ENCODE measurements at regions not wholly inside any gene's neighbourhood (a gene's known extent, or its start where the extent isn't known, plus 50 kb on each side); places are given as distances from the start of the nearest gene placed in this dataset.

DNA sequence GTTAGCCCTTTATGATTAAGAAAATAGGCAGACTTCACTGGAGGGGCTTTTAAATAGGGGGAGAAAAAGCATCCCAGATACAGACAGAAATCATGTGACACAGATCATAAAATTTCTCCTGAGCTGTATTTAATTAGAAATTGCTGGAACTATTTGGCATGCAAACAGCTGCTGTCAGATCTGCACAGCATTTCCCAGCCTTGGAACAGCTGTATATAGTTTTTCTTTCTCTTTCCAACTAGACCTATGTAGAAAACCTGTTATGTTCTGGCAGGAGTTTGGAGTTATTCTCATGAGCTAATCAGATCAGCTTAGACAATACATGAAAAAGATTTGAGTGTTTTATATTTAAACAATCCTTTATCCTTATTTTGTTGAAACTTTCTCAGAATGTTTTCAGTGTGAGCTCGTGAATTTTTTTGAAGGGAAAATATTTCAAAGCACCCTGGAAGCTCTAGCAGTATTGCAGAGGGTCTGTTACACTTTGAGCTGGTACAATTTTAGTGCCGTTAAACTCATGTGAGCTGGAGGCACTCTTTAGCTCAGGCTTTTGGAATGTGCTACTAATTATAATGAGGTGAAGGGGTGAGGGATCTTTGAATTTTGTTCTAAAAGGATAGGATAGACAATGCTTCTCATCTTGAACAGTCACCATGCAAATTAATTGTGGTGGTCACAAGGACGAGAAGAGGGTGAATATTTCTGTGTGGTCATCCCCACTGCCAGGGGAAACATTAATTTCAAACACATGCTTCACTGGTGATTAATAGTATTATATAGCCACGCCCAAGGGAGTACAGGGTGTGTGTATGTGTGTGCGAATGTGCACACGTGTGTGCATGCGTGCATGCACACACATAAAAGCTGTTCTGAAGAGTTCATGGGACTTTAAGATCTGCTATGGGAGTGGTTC lies 239.4 kb upstream of the FBXL7 start:
- no peak for DNase-seq

DNA sequence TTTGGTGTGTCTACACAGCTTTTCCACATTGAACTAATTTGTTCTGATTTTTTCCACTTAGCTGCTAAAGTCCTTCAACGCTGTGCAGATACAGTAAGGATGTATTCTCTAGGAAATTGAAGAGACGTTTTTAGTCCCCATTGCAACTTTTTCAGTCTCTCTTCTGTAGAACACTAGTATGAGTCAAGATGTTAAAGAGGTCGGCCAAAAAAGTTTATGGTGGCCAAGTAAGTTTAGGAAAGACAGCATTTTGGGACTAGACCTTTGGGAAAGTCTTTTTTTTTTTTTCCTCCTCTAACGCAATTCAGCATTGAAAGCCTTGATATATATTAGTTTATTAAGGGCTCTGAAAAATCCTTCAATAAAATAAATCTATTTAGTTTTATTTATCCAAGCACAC lies 243.5 kb upstream of the FBXL7 start:
- DNase-seq: no peak

DNA sequence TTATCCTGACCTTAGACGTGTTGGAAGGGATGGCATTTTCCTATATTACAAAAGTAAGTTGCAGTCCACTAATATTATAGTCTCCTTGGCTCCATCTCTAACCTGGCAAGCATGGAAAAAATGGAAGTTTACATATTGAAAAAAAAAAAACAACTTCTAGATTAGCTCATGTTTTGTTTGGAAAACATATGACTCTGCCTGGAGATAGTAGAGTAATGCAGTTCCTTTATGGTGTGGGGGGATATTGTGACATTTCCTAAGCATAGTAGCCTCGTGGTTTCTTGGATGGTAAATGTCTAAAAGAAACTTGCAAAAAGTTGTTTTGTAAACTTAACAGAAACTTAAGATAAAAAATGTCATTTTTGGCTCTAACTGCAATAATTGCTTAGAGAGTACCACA lies 244.4 kb upstream of the FBXL7 start:
- no peak for DNase-seq

DNA sequence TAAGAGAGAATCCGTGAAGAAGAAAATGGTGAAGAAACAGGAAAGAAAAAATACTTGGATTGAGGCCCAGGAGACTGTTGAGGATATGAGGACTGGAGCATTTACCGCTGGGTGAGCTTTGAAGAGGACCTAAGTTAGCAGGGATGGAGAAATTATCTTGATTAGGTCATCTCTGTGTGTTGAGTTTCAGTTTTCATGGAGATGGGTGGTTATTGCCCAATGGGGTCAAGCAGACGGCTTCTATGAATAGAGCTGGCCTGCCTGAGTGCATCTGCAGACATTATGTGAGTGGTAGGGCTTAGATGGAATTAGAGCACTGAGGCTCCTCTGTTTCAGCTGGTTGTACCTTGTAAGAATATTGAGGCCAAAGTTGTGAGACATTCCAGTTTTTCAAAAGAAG lies 245.4 kb upstream of the FBXL7 start:
- DNase-seq: no peak

DNA sequence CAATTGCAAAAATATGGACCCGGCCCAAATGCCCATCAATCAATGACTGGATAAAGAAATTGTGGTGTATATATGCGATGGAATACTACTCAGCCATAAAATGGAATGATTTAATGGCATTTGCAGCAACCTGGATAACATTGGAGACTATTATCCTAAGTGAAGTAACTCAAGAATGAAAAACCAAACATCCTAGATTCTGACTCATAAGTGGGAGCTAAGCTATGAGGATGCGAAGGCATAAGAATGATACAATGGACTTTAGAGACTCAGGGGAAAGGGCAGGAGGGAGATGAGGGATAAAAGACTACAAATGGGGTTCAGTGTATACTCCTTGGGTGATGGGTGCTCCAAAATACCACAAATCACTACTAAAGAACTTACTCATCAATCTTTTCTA lies 247.6 kb upstream of the FBXL7 start:
- DNase-seq: no peak

DNA sequence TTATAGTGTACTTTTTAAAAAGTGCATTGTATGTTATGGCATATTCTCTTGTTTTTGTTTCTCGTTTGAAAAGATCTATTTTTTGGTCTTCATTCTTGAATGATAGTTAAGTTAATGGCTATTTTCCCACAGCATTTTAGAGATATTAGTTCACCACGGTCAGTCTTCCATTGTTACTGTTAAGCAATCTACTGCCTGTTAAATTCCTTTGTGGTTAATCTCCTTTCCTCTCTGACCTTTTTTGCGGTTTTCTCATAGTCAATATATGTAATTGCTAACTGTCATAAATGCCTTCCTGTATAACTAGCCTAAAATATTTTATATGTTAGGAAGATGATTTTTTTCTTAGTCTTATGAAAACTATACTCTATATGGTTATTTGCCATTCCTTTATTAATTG lies 250.8 kb upstream of the FBXL7 start:
- no peak for DNase-seq

DNA sequence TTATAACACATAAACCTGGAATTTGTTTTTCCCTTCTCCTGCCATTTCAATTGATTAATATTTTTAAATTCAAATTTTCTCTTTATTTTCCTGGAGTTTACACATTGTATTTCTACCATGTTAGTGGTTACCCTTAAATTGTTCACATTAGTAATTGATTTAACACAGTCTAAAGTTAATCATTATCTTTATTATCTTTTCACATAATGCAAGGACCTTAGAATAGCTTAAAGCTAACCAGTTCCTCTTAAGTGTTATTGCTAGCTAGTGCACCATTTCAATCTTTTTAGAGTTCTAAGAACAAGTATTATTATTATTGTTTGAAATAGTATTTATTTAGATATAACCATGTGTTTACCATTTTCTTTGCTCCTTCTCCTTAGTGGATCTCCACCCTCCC lies 251.2 kb upstream of the FBXL7 start:
- no peak for DNase-seq

DNA sequence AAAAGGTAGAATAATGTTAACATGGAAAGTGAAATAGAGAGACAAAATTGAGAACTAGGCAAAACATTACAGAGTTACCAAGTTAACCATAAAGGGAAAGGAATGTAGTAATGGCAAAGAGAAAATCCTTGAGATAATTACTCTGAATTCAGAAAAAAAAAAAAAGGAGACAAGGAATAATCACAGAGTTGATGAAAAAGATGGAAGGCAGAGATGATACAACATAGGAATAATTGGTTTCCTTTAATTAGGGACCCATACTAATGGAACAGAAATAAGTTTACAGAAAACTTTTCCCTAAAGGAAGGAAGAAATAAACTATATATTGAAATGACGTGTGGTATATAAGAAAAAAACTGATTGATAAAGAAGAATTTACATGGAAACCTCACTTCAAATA lies 254.1 kb upstream of the FBXL7 start:
- DNase-seq: no peak

DNA sequence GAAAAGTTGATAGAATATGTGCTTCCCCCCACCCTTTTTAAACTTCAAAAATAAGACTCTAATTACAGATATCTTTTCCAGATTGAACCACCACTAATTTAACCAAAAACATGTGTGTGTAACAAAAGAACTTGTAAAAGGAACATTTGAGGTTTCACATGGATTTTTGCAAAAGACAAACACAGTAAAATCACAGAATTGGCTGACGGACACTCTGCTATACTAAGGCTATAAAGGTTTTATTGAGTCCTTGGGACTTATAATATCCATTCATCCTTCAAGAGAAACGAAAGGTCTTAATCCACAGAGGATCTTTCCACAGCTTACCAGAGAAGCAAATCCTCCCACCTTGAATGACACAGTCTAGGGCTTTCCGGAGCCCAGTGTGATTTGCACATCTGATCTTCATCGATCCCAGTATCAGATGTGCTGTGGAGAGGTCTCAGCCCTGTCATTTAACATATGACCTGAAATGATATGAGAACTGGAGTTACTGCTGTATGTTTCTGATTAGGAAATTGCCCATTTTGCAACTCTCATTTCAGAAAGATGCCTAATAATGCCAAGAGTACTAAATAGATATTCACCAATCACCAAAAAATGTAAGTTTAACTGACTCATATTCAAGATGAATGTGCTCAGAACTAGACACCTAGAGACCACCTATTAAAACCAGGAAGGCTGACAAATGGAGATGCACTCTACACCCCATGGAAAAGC lies 256.5 kb upstream of the FBXL7 start:
- no peak for DNase-seq

DNA sequence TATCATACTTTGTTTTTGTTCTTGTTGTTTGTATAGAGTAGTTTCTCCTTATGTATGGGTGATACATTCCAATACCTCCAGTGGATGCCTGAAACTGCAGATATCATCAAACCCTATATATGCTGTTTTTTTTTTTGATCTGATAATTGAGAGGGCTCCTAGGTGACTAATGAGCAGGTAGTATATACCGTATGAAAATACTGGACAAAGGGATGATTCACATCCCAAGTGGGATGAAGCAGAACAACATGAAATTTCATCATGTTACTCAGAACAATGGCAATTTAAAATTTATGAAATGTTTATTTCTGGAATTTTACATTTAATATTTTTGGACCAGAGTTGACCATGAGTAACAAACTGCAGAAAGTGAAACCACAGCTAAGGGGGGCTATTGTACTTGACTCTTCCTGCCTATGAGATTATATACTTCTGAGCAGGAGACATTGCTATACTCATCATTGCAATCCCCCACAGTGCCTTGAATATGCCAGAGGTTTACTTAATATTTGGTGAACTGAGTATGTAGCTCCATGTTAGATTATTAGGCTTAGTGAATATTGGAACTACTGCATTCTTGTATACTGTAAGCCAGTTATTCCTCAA lies 258.7 kb upstream of the FBXL7 start:
- no peak for DNase-seq

DNA sequence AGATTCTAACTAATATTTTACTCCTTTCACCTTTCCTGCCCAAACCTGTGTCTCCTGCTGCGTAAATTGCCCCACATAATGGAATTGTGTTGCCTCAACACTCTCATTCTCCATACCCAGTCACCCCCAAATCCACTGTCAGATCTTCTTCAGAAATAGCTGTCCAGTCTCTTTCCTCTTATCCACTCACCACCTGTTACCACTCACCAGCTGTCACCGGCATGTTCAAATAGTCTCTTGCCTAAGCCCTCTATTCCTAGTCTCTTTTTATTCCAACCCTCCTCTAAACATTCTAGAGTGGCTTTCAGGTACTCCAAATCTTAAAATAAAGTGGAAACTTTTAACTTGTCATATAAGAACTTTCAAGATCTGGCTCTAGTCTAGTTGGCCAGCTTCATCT lies 262.0 kb upstream of the FBXL7 start:
- DNase-seq: no peak

DNA sequence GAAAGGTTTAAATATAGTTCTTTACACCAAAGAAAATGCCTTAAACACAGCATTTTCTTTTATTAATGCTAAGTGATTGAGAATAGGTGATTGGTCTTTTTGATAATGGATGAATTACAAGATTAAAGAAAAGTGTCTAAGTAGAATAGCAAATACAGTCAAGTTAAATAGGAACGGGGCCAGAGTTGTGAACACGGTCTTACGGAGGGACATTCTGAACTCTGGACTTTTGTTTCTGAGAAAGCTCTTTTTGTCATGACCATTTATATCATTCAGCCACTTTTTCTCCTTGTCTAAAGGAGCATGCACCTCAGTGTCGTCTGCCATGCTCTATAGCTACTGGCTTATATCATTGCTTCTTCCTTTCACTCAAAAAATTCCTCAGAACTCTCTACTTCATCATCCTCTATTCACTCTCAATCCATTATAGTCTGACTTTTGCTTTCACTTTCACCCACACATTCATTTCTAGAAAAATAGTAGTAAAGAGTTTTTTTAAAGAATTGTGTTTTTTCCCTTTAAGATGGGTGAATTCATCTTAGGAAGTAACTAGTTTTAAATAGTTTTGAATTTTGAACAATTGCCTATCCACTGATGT lies 263.0 kb upstream of the FBXL7 start:
- no peak for DNase-seq

DNA sequence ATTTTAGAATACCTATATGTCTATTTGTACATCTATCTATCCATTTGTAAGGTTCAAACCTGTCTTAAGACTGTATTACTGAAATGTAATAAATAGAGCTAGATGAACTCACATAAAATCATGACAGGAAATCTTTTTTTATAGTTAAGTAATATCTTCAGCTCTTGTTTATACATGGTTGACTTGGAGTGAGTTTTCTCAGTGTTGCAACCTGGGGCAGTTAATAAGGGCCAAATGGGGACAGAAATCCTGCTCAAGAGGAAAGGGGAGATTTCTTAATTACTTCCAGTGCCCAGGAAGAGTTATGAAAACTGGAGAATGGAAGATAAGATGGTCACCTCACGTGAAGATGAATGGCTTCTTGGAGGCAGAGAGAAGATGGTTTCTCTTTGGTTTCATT lies 265.1 kb upstream of the FBXL7 start:
- no peak for DNase-seq

DNA sequence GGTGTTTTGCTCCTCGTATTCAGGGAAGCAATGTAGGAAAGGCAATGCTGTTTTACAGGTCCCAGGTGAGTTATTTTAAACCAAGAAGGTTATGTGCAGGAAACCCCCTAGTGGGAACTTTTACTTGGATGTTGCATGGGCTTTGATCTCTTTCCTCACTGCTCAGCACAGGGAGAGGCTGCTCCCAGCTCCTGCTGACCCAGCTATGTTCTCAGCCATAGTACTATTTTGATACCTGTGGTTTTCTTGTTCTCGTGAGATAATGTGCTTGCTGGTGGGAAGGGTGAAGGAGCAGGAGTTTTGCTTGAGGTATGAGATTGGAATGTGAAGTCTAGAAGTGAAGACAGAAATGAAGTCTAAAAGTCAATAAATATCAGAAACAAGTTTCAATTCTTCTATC lies 265.6 kb upstream of the FBXL7 start:
- no peak for DNase-seq

DNA sequence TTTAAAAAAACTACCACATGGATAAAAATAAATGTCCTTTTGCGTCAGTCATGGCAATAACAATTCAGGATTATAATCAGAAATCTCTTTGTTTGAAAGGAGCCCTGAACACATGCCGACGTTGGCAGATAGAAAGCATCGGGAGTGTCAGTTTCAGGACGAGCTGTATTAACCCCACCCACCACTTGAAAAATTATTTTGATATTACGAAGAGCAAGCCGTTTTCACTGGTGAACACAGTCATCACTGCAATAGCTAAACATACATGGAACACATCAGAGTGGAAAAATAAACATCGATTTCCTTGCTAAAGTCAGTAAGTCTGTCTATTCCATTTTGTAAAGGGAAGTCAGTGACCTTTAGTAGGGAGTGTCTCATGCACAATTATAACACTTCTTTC lies 266.4 kb upstream of the FBXL7 start:
- DNase-seq: no peak

DNA sequence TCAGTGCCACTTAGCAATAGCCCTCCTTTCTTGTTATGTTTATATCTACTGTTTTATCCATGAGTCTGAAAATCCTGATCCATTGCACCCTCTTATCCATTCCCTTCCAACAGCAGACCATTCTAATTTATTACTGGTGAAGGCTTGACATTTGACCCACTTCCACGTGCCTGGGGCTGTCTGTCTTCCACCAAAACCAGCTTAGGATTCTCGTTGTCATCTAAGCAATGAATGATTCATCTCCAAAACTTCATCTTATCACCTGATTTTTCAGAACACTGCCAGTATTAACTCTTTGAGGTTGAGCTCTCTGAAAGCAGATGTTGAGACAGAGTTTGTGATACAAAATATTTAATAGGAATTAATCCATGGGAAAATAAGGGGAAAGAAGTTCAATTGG lies 277.8 kb upstream of the FBXL7 start:
- no peak for DNase-seq

DNA sequence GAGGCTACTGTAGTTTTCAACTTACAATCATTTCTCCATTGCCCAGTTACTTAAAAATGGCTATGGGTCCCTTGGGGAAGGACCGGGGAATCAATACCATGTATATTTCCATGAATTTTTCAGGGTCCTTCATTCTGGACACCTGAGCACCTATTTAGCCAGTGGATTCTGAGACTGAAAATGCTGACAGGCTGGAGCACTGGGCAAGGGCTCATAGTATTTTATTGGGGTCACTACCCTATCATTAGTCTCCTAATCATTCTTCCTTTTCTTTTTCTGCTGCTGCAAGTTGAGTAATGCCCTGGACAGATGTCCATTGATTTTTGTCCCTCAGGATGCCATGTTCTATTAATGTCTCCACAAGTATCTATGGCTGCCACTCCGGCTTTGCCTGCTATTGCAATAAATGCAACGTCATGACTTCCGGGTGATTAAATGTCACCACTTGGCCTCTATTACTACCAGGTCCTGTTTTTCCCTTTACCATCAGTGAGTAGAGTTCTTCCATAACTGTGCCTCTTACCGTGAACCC lies 279.3 kb upstream of the FBXL7 start:
- DNase-seq: no peak

DNA sequence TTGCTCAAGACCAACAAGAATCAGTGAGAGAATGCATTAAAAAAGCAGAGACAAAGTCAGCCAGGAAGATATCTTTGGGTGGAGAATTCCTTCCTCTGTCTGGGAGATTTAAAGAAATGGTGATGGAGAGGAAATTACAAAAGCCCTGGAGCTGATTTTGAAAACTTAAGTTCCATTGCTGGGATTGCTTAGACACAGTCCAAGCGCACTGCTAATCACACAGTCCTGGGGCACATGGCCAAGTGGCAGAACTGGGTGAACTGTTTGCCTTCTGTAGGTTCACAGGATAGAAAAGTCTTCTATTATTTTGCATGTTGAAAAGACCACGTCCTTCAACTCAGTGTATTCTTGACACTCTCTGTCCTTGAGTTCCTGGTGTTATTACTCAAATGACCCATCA lies 284.9 kb upstream of the FBXL7 start:
- DNase-seq: no peak

DNA sequence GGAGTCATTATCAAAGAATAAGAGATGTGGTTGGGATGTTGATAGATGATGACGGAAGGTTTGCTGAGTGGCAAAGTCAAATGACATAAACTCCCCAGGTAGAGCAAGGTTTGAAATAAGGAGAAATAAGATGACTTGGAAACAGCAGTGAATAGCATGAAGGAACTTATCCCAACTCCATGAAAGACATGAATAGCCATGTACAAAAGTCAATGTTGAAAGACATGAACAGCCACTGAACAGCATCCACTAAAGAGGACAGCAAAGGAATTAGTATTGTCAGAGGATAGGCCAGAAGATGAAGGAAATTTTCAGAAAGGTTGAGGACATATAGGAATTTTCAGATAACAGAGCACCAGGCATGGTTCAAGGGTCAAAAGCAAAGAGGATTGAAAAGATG lies 286.0 kb upstream of the FBXL7 start:
- no peak for DNase-seq

DNA sequence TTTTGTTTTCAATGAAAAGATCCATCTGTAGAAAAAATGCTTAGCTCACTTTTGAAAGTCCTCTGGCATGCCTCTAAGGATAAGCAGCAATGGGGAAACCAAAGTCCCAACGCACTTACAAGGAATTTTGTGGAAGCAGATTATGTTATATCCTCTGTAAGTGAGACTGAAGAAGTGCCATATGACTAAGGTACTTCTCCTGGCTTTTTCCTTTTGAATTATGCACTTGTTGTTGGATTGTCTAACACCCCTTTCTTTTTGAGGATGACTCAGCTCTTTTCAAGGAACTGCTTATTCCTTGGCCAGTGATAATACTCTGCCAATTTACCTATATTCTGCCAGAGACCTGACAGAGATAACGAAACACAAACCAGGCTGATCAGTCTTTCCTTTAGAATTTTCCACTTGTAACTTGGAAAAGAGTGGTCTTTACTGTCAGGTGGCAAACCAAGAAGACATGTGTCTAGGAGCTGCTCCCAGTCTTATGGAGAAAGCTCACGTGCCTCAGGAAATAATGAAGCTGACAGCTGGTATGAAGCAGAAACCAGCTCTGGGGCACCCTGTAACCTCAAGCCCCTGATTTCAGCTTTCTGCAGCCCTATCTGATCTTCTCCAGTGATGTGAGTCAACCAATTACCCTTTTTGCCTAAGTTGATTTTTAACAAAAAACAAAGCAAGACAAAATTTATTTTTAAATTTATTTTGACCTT lies 290.8 kb upstream of the FBXL7 start:
- no peak for DNase-seq

DNA sequence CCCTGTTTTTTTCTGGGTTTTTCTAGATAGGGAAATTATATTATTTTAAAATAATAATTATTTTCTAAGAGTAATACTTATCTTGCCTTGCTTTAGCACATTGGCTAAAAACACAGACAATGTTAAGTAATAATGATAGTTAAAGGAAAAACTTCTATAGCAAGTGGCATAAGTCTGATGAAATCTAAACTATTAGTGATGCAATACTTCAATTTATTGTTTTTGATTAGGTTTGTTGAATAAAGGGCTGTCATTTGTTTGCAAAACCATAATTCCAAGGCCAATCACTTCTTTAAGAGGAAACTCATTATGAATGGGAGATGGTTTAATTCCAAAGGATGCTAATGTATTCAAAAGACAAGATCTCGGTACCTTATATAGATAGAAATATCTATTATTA lies 293.8 kb upstream of the FBXL7 start:
- DNase-seq: no peak

DNA sequence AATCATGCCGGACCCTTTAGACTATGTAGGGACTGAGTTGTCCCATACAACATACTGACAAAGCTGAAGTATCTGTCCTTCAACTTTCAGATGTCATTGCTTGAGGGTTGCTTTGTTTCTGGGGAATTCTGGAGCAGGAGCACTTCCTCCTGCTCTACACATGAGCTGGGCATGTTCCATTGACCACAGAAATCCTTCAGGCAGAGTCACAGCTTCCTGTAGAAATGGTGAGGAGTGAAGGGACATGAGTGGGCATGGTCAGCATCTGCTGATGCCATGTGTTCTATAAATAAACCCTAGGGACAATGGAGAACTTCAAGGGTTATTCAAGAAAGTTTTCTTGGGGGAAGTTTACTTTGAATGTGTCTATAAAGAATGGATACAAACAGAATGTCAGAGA lies 296.6 kb upstream of the FBXL7 start:
- DNase-seq: no peak

DNA sequence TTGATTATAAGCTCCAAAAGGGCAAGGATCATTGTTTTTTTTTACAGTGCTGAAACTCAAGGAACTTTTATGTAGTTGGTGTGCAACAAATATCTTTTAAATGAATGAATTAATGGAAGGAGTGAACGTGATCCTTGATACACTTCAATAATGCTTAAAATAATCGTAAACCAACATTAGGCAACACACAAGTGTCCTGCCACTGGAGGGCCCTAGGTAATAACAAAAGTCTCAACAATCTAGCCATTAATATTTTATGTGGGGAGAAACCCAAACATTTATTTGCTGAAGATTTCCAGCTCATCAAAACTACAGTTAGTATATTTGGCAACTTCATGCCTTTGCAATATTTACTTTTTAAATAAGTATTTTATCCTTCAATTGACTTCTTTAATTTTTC lies 309.0 kb upstream of the FBXL7 start:
- DNase-seq: no peak
